Effector memory CD4-positive, alpha-beta T cell (primary cell): ENCODE measurements at regions not wholly inside any gene's neighbourhood (a gene's known extent, or its start where the extent isn't known, plus 50 kb on each side); places are given as distances from the start of the nearest gene placed in this dataset.

ENCODE experiments used
- DNase-seq, 3 donors: peaks; one replicate each; pipeline ENCODE4 v3.0.0-alpha.2; 2020
- H3K27ac ChIP-seq: 2 replicates; pipeline ENCODE4 v1.7.0; 2013; ENCODE audit warnings: mild to moderate bottlenecking, low read length, moderate library complexity; ENCODE audit not compliant: insufficient read depth, poor library complexity, severe bottlenecking
- H3K27me3 ChIP-seq: replicated peaks from 2 replicates; pipeline ENCODE4 v1.7.0; 2013; ENCODE audit warnings: mild to moderate bottlenecking, low read length; ENCODE audit not compliant: insufficient read depth, control insufficient read depth, poor library complexity, severe bottlenecking
- H3K36me3 ChIP-seq: 2 replicates; pipeline ENCODE4 v1.7.0; 2013; ENCODE audit warnings: mild to moderate bottlenecking, low read length, moderate library complexity; ENCODE audit not compliant: control insufficient read depth, insufficient read depth
- H3K4me1 ChIP-seq: 2 replicates; pipeline ENCODE4 v1.7.0; 2013; ENCODE audit warnings: low read length, mild to moderate bottlenecking; ENCODE audit not compliant: control insufficient read depth, insufficient read depth, poor library complexity, severe bottlenecking
- H3K4me3 ChIP-seq: 2 replicates; pipeline ENCODE4 v1.7.0; 2013; ENCODE audit warnings: low read length, low read depth, mild to moderate bottlenecking; ENCODE audit not compliant: insufficient read depth, poor library complexity, severe bottlenecking
- H3K9me3 ChIP-seq: 2 replicates; pipeline ENCODE4 v1.7.0; 2013; ENCODE audit warnings: mild to moderate bottlenecking, low read length, moderate library complexity; ENCODE audit not compliant: control insufficient read depth

DNA sequence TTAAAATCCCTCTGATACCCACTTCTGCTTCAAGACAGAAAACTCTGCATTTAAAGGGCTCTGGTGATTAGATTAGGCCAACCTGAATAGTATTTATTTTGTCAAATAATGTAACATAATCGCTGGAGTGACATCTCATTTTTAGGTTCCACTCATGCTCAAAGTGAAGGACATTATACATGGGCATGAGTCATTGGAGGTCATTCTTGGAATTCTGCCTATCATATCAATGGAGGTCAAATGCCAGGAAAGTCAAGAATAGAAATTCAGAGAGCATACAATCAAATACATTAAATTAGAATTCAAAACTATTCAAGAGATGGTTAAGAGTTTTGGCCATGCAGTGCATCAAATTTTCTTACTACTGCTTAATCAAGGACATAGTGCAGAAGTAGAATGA lies 50.8 kb upstream of the PRSS1 start:
- Histone ChIP-seq H3K4me1 (peaks cover 4% of the 10 kb centered on the region), H3K9me3 (no peaks in the 10 kb centered on the region), H3K27ac (no peak overlapping the region), H3K4me3 (no peak overlapping the region), H3K36me3 (no peaks in the 10 kb centered on the region), H3K27me3 (no peaks in the 10 kb centered on the region)
- no peak for DNase-seq

DNA sequence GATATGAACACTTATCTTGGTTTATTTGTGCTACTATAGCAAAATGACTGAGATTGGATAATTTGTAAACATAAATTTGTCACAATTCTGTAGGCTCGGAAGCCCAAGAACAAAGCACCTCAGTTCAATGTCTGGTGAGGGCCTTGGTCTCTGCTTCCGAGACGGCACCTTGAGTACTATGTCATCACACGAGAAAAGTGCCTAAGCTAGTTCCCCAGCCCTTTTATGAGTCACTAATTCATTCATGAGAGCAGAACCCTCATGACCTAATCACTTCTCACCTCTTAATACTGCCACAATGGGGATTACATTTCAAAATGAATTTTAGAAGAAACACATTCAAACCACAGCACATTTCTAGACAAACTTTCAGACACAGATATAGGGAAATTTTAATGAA lies 52.0 kb upstream of the PRSS1 start:
- Histone ChIP-seq H3K36me3 (no peaks in the 10 kb centered on the region), H3K27ac (no peak overlapping the region), H3K9me3 (no peaks in the 10 kb centered on the region), H3K4me3 (no peak overlapping the region), H3K4me1 (peaks cover 4% of the 10 kb centered on the region), H3K27me3 (no peaks in the 10 kb centered on the region)
- DNase-seq: no peak

DNA sequence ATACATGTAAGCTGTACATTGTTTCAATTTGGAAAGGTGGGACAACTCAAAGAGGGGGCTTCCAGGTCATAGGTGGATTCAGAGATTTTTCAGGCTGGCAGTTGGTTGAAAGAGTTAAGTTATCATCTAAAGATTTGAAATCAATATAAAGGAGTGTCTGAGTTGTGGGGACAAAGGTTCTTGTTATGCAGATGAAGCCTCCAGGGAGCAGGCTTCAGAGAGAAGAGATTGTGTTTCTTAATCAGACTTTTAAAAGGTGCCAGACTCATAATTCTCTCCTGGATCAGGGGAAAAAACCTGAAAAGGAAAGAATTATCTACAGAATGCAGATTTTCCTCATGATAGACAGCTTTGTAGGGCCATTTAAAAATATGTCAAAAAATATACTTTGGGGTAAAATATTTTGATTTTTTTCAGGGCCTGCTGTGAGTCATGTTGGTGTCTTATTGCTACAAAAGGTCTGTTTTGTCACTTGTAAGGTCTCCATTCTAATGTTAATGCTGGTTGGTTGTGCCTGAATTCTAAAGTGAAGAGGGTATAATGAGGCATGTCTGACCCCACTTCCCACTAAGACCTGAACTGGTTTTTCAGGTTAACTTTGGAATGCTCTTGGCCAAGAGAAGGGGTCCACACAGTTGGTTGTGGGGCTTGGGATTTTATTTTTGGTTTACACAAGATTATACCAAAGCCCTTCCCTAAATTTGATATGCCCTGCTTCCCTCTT lies 52.7 kb upstream of the PRSS1 start:
- H3K9me3 ChIP-seq: no peaks in the 10 kb centered on the region
- peaks cover 3% of the 10 kb centered on the region for H3K4me1 ChIP-seq
- H3K27me3 ChIP-seq: no peaks in the 10 kb centered on the region
- DNase-seq: no peak
- no peak overlapping the region for H3K27ac ChIP-seq
- H3K4me3 ChIP-seq: no peak overlapping the region
- no peaks in the 10 kb centered on the region for H3K36me3 ChIP-seq

DNA sequence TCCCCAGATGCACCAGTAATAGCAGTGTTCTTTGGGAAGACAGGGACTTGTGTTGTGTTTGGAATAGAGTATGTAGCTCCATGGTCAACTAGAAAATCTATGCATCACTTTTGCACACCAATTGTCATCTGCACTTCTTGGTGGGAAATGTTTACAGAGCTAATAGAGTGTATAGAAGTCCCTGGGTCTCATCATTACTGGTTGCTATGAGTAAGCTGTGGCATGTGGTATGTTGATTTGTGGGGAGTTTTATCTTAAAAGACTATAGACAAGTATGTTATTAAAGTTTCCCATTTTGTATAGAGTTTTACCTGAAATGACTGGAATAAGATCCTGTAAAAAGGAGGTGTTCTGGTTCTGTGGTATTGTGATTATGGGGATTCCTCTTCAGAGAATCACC lies 55.4 kb upstream of the PRSS1 start:
- H3K4me3 ChIP-seq: no peak overlapping the region
- no peak for DNase-seq
- H3K27me3 ChIP-seq: no peaks in the 10 kb centered on the region
- no peaks in the 10 kb centered on the region for H3K4me1 ChIP-seq
- H3K27ac ChIP-seq: no peak overlapping the region
- no peaks in the 10 kb centered on the region for H3K36me3 ChIP-seq
- H3K9me3 ChIP-seq: no peaks in the 10 kb centered on the region

- Histone ChIP-seq H3K27me3 (no peaks in the 10 kb centered on the region), H3K36me3 (no peaks in the 10 kb centered on the region), H3K27ac (no peak overlapping the region), H3K9me3 (no peaks in the 10 kb centered on the region), H3K4me3 (no peak overlapping the region), H3K4me1 (peaks cover 2% of the 10 kb centered on the region)
- no peak for DNase-seq
Observed at GRCh38 chr7:142690554-142691182, 58.6 kb upstream of the PRSS1 start.

- no peaks in the 10 kb centered on the region for H3K9me3 ChIP-seq
- no peak overlapping the region for H3K4me3 ChIP-seq
- no peak for DNase-seq
- H3K36me3 ChIP-seq: no peaks in the 10 kb centered on the region
- H3K27me3 ChIP-seq: no peaks in the 10 kb centered on the region
- H3K4me1 ChIP-seq: peaks cover 6% of the 10 kb centered on the region
- H3K27ac ChIP-seq: no peak overlapping the region
Observed at GRCh38 chr7:142689439-142690120, 59.7 kb upstream of the PRSS1 start.

GRCh38 chr7:142685877-142686508 lies 63.3 kb upstream of the PRSS1 start:
- no peak overlapping the region for H3K27ac ChIP-seq
- no peaks in the 10 kb centered on the region for H3K36me3 ChIP-seq
- no peaks in the 10 kb centered on the region for H3K27me3 ChIP-seq
- no peak for DNase-seq
- no peaks in the 10 kb centered on the region for H3K9me3 ChIP-seq
- no peak overlapping the region for H3K4me3 ChIP-seq
- peaks cover 6% of the 10 kb centered on the region for H3K4me1 ChIP-seq

DNA sequence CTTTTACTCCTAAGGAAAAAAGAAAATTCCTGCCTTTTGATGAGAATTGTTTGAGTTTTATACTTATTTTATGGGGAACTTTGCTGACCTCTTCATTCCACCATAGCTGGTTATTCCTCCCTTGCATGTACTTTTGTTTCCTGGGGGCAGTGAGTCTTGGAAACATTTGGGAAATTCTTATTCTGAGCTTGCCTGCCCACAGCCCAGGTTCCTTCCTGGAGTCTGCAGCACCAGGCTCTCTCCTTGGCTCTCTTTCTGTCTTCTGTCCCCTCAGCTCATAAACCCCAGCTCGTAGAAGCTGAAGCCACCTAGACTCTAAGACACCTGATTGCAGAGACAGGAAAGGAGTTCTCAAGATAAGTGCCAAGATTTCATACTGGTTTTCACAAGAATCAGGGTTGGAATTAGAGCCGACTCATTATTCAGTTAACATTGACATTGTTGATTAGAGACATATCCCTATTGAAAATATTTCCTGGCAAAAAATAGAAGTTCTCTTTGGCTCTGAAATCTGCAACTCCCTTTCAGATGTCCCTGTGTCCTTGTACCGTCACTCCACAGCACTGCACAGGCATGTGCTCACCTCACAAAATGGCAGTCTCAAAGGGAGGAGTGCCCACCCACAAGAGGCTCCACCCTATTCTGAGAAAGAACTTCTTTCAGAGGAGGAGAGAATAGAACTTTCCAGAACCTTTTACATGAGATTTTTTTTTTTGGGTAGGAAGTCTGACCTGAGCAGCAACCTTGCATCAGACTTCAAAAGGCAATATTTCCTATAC lies 67.8 kb upstream of the PRSS1 start:
- Histone ChIP-seq H3K4me1 (peaks cover 6% of the 10 kb centered on the region), H3K27me3 (no peaks in the 10 kb centered on the region), H3K27ac (no peak overlapping the region), H3K36me3 (no peaks in the 10 kb centered on the region), H3K9me3 (no peaks in the 10 kb centered on the region), H3K4me3 (no peak overlapping the region)
- no peak for DNase-seq

DNA sequence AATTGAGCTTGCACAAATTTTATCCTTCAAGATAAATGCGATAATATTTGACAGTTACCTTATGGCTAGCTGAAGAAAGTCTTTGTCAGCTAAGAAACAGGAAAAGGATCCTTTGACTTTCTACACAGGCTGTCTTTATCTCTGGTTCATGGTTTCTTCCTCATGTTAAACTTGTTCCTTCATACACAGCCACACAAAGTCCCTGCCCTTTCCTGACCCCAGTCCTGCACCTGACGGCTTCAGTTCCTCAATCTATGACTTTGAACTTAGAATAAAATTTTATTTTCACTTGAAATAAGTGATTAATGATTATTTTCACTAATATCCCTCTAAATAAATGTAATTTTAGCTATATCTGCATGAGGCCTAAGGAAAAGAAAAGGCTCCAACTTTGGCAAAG lies 77.8 kb upstream of the PRSS1 start:
- Histone ChIP-seq H3K4me3 (no peak overlapping the region), H3K27me3 (no peaks in the 10 kb centered on the region), H3K9me3 (no peaks in the 10 kb centered on the region), H3K27ac (no peak overlapping the region), H3K36me3 (no peaks in the 10 kb centered on the region), H3K4me1 (no peaks in the 10 kb centered on the region)
- no peak for DNase-seq
